ENCODE measurements at regions not wholly inside any gene's neighbourhood (a gene's known extent, or its start where the extent isn't known, plus 50 kb on each side); places are given as distances from the start of the nearest gene placed in this dataset.
"Not testable (repeated sequence)": the region's sequence is repeated elsewhere in the genome, so short reads cannot be mapped to it uniquely, and the experiment has no call there.

GRCh38 chr6:63440594-63440993, 120.8 kb upstream of the LGSN start:
- no peak for DNase-seq (ENCODE audit: low spot score)

GRCh38 chr6:63441266-63441956, 121.6 kb upstream of the LGSN start:
- DNase-seq (ENCODE audit: low spot score) = no peak

GRCh38 chr6:63442870-63443269, 123.1 kb upstream of the LGSN start:
- no peak for DNase-seq (ENCODE audit: low spot score)

- DNase-seq (ENCODE audit: low spot score) = no peak
These were observed 125.0 kb upstream of the LGSN start for GRCh38 chr6:63444768-63445167.

- no peak for DNase-seq (ENCODE audit: low spot score)
These were observed 125.9 kb upstream of the LOC128125822 start for GRCh38 chr6:63446405-63446804.

- DNase-seq (ENCODE audit: low spot score) = no peak
These were observed 125.1 kb upstream of the LOC128125822 start for GRCh38 chr6:63447134-63447533.

- DNase-seq (ENCODE audit: low spot score) = no peak
These were observed 124.1 kb upstream of the LOC128125822 start for GRCh38 chr6:63448229-63448628.

GRCh38 chr6:63449714-63450113, 122.6 kb upstream of the LOC128125822 start:
- DNase-seq (ENCODE audit: low spot score) = no peak

GRCh38 chr6:63451238-63451637, 121.0 kb upstream of the LOC128125822 start:
- no peak for DNase-seq (ENCODE audit: low spot score)

- no peak for DNase-seq (ENCODE audit: low spot score)
These were observed 120.2 kb upstream of the LOC128125822 start for GRCh38 chr6:63452125-63452524.

GRCh38 chr6:63456734-63457133, 115.5 kb upstream of the LOC128125822 start:
- no peak for DNase-seq (ENCODE audit: low spot score)

- DNase-seq (ENCODE audit: low spot score) = no peak
These were observed 113.7 kb upstream of the LOC128125822 start for GRCh38 chr6:63458480-63459115.

- no peak for DNase-seq (ENCODE audit: low spot score)
These were observed 112.5 kb upstream of the LOC128125822 start for GRCh38 chr6:63459814-63460213.

GRCh38 chr6:63460971-63461370, 111.3 kb upstream of the LOC128125822 start:
- no peak for DNase-seq (ENCODE audit: low spot score)

GRCh38 chr6:63464060-63464459, 108.2 kb upstream of the LOC128125822 start:
- DNase-seq (ENCODE audit: low spot score) = no peak

- DNase-seq (ENCODE audit: low spot score) = no peak
These were observed 106.5 kb upstream of the LOC128125822 start for GRCh38 chr6:63465750-63466149.

- no peak for DNase-seq (ENCODE audit: low spot score)
These were observed 106.0 kb upstream of the LOC128125822 start for GRCh38 chr6:63466242-63466733.

- DNase-seq (ENCODE audit: low spot score) = no peak
These were observed 104.9 kb upstream of the LOC128125822 start for GRCh38 chr6:63467247-63467954.

GRCh38 chr6:63471145-63471544, 101.1 kb upstream of the LOC128125822 start:
- not testable (repeated sequence) for DNase-seq (ENCODE audit: low spot score)

- DNase-seq (ENCODE audit: low spot score) = no peak
These were observed 100.6 kb upstream of the LOC128125822 start for GRCh38 chr6:63471654-63472053.

- no peak for DNase-seq (ENCODE audit: low spot score)
These were observed 96.6 kb upstream of the LOC128125822 start for GRCh38 chr6:63475707-63476106.

GRCh38 chr6:63476302-63476701, 96.0 kb upstream of the LOC128125822 start:
- DNase-seq (ENCODE audit: low spot score) = no peak
